HG03097 (cell line): ENCODE measurements at regions not wholly inside any gene's neighbourhood (a gene's known extent, or its start where the extent isn't known, plus 50 kb on each side); places are given as distances from the start of the nearest gene placed in this dataset.

Experiments
- ATAC-seq: cut with Tn5 transposase; IDR thresholded peaks from one replicate; pipeline ENCODE4 v1.9.1; 2021; ENCODE audit not compliant: unreplicated experiment, low FRiP score

DNA sequence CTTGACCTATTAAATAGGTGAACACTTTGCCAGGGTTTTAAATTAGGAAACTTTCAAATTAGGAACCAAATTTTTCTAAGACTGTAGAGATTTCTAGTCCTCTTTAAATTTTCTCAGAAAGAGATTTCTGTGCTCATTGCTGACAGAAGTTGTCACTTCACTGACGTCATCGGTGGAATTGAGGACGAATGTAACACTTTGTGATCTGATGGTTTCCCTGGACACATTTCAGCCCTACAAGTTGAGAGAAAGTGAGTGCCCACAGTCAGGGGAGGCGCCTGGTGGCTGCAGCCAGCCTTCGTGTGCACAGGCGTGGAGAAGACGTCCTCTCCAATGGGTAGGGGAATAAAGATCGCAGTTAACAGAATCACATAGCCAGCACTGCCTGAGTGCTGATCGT, 396.5 kb upstream of the TSHZ3 start:
- ATAC-seq: no peak

DNA sequence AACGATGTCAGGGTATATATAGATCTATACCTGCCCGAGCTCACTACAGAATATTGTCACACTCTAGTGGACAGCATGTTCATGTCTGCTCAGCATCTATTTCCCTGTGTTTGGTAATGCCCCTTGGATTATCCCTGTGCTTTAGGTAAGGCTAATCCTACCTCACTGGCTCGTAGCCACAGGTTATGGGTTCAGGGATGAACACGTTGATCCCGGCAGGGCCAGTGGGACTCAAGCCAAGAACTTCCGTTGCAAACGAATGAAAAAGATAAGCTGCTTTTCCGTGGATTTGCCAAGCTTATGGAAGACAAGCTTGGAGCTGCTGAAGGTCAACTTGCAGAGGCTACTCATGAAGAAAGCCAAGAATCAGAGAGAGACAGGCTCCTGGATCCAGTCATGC, 400.0 kb upstream of the TSHZ3 start:
- ATAC-seq: no peak

DNA sequence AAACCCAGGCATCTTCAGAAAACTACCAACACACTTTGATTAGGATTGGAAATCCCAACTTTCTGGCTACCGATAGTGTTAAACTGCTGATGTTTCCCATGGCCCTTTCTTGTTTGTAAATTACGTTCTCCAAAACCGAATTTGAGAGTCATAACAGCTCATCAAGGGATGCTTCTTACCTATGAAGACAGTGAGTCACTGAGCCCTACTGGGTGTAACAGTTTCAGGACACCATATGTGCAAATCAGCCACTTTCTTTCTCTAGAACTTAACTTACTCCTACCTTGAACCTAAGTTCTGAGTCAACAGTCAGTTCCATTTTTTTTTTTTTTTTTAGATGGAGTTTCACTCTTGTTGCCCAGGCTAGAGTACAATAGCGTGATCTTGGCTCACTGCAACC, 410.1 kb upstream of the TSHZ3 start:
- ATAC-seq: no peak

DNA sequence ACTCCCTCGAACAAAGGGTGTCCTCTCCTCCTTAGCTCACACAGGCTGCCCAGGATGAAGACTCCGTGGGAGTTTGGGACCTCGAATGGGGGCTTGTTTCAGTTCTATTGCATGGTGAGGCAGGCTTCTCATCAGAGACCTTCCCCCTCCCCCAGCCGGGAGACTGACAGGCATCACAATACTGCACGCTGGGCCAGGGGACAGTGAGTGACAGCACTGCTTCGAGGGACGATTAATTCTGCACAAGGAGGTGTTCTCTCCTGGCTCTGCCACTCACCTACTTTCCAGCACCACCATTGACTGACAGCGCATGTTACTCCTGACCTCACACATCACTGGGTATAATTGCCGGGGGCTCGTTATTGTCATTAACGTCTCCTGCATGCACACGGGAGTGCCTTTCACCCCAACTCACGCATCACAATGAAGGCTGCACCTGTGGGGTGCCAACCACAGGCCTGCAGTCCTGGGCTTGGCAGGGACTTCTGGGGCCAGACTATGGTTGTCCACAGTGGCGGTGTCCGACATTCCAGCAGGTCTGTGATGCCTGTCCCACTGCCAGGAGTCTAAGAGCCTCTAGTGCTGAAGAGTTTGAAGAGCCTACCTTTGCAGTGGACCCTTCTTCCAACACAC, 412.2 kb upstream of the TSHZ3 start:
- no peak for ATAC-seq

DNA sequence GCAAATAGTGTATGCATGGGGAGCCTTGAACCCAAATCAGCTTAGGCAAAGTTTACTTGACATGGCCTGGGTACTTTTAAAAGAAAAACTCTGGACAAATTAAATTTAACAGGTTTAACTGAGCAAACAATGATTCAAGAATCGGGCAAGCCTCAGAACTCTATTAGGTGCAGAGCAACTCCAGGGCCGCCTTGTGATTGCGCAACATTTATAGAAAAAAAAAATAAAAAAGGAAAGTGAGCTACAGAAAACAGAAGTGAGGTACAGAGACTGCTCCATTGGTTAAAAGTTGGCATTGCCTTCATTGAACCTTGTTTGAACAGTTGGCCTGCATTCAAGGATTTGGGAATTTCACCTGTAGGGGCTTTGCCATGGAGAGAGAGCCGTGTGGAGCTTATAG, 421.0 kb upstream of the TSHZ3 start:
- ATAC-seq: no peak

DNA sequence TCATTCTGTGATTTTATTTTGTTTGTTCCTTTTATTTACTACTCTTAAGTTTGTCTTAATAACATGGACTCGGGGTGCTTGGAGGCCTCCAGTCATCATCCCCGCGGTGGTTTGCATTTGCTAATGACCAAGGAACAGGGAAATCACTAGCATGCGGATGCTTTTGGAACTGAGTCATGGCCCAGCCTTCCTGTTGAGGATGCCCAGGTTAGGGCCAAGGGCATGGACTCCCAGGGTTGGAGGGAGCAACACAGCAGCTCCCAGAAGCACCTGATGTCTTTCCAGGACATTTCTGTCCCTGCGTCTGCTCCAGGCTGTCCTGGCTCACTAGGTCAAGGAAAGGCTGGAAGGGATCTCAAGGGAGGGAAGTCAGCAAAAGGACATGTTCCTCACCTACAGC, 423.7 kb upstream of the TSHZ3 start:
- ATAC-seq: no peak

DNA sequence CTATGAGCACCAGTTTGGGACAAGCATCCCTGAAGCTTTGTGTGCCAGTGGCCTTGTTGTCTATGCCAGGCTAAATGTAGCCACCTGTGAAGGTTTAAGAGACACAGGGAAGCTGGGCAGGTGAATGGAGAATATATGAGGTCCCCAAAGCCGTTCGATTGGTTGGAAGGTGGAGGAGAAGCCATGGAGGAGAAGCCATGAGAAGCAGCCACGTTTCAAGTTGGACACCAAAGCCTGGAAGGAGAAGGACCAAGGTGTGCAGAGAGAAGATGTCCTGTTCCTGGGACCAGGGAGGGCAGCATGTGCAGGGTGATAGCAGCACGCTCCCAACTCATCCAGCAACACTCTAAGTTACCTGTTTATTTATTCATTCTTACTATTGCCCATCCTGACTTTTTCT, 432.3 kb upstream of the TSHZ3 start:
- no peak for ATAC-seq

DNA sequence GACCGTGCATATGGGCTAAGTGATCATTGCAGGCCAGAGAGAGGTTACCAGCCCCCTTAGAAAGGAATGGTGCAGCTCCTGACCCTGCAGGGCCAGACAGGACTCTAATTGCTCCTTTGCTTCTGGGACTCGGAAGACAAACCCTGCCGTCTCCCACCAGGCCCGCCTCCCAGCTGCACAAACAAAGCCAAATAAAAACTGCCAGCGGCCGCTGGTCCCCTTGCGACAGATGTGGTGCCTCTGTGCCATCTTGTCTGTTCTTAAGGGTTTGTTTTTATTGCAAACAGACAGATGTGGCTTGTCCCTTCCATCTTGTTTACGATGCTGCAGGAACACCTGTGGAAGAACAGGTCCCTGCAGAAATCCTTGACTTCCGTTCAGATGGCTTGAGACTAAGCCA, 434.4 kb upstream of the TSHZ3 start:
- no peak for ATAC-seq

DNA sequence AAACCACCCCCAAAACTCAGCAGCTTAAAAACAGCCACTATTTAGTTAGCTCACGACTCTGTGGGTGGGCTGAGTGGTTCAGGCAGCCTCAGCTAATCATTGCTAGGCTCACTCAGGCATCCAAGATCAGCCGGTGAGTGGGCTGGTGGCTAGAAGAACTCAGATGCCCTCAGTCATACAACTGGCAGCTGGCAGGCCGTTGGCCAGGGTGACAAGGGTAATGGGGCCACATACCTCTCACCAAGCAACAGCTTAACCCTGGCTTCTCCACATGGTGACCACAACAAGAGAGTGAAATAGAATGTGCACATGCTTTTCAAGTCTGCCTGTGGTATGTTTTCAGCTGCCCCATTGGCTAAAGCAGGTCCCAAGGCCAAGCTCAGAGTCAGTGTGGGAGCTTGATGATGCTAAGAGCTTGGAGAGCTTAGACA, 435.4 kb upstream of the TSHZ3 start:
- ATAC-seq: no peak

DNA sequence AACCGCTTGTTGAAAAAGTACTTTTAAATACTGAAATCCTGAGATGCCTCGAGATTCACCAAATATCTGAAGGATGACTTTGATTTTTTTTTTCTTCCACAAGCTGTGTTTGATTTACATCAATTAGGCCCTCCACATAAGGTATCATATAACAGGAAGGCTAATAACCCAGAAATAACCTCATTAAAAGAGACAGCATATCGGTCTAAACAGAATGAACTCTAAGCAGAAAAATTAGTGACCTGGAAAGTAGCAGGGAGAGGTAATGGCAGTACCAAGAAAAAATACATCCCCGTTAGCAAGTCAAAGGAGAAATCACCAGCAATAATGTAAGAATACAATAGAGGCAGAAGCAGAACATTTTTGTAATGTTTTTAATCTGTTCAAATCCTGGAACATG, 452.4 kb upstream of the TSHZ3 start:
- ATAC-seq: no peak

DNA sequence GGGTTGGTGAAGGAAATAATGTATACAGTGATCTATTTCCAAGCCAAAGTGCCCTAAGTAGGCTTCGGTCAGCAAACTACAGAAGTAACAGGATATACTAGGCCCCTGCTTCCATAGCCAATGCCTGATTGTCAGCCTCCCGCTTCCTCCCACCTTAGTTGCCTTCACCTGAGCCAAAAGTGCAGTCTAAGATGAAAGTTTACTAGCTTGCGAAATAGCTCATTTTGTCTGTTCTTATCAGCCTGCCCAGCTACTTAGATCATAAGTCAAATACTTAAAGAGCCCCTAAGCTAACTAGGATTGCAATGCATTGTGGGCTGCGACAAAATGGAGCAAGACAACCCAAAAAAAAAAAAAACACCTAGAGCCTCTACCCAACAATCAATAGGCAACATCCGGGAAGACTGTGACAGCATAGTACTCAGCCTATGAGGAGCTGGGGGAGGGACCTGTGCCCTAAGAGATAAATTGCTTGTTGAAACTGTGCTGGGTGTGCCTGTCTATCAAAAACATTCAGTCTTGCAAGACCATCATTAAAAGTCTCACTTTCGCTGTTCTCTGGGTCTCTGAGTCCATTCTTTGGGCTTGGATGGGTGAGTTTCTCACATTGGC, 454.7 kb upstream of the TSHZ3 start:
- ATAC-seq: no peak

DNA sequence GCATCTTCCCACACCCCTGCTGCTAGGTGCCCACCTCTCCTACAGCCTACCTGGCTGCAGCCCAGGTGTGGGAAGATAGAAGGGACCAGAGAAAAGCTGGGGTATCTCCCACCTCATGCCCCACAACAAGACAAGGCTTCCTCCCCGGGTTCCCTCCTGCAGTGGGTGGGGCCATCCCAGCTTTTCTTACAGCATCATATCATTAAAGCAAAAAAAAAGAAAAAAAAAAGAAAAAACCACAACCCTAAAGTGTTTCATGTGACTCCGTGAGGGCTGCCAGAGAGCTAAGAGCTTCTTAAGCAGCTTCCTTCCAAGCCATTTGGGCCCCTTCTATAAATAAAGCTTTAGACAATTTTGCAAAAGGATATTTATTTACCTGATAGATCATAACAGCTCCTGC, 455.4 kb upstream of the TSHZ3 start:
- ATAC-seq: no peak

DNA sequence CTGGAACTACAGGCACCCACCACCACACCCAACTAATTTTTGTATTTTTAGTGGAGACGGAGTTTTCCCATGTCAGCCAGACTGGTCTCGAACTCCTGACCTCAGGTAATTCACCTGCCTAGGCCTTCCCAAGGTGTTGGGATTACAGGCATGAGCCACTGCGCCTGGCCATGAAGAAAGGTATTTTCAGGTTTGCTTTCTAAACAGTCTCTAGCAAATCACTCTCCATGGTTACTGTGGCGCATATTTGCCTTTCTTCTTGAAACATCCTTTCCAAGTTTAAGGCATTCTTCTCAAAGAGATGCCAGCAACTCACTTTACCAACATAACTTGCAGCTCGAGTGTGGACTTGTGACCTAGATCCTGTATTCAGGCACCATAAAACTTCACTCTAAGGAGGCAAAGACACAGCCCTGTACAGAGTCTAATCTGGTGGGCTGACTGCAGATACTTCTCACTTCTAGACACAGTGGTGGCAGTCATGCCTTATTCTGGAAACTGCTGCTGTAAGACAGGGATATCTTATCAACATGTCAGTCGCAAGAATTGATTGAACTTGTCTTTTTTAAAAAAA, 461.4 kb upstream of the TSHZ3 start:
- no peak for ATAC-seq

DNA sequence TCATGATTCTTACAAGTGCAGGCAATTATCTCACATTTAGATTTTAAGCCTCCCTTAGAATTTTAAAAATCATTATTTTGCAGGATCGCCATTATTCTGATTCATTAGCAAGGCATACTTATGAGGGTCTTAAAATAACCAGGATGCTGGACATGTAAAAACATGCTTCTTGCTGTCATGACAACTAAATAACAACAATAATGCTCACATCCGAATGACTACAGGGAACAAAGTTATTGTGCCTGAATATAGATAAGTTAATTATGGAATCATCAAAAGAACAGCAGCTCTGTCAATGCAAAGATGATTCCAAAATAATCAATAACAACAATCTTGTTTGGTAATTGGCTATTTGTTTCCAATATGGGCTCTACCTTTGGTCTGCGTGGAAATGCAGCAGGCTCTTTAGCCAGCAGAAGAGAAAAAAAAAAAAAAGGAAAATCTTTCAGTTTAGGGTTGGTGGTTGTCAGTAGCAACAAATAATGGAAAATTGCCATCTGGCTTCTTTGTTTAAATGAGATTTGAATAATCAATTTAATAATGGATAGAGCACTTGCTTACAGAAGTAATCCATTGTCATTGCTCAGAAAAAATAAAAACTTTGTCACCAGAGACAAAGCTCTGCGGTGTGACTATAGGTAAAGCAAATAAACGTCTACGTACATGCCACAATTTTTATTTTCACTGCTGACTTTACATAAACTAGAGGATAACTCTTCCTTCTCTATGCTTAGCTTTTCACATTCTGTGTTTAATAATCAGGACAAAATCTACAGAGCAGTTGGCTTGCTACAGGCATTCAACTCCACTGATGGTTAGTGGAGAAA, 468.9 kb upstream of the TSHZ3 start:
- ATAC-seq: no peak

DNA sequence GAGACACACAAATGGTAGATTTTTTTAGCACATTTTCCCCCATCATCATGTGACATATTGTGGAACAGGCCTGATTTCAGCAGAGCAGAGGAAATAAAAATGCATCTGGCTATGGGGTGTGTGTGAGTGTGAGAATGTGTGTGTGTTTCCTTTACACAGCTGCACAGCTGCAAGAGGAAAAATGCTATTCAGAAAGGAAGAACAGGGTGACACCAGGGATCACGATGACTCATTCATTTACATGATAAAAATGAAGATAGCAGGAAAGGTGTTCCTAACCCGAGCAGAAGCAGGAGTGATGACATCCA, 469.5 kb upstream of the TSHZ3 start:
- ATAC-seq: no peak

DNA sequence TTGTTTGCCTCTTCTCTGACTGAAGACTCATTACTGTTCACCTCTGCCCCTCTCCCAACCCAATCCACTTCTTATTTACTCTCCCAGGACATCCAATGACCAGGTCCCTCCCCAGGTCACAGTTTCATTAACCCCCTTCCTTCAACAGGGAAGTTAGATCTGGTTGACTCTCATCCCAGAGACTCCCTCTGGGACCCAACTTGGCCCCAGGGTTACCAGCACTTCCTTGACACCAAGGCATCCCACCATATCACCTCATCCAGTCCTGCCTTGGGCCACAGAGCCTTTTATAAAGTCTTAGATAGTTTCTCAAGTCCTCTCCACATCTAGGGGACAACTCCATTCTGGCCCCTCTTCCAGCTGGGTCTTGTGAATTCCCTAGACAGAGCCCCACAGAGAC, 470.6 kb upstream of the TSHZ3 start:
- no peak for ATAC-seq

DNA sequence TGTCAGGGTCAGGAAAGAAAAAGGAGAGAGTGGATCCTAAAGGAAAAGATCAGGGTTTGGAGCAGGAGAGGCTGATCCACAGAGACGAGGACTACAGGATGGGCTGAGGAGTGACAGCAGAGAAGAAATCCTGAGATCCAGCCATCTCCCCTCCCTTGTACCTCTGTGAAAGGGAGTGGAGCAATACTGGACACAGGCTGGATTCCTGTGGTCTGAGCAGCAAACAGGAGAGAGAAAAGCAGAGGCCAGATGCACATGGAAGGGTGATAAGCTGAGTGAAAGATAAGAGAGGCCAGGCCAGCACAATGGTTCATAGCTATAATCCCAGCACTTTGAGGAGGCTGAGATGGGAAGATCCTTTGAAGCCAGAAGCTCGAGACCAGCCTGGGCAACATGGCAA, 472.1 kb upstream of the TSHZ3 start:
- ATAC-seq: no peak

DNA sequence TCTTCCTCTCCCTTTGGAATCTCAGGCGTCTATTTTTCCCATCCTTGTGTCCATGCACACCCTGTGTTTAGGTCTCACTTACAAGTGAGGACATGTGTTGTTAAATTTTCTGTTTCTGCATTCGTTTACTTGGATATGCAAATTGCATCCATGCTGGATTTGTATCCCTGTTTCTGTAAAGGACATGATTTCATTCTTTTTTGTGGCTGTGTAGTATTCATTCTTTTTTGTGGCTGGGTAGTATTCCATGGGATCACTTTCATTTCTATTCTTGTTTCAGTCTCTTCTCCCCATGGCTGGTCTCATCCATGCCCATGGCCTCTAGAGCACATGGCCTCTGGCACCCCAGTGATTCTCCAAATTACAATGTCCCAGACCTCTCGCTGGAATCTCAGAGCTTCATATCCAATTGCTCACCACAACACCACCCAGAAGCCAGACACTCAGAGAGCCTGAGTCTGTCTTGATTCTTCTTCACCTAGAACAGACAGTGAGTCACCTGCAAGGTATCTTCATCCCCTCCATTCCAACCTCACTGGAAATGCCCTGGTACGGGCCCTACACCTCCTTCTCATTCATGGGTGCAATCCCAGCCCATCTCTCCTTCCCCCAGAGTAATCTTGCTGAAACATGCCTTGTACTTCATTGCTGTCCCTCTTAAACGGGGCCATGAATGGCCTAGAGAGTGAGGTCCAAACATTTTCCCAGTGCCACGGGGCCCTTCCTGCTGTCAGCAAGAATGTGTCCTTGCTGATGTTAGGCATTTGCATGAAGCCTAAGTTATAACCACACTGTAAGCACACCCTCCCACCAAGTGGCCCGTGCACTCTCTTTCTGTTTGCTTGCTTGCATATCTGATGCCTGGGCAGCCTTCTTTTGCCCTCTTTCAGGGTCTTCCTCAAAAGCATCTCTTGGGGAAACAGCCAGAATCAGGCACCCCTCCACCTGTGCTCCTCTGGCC, 476.2 kb upstream of the TSHZ3 start:
- ATAC-seq: no peak

DNA sequence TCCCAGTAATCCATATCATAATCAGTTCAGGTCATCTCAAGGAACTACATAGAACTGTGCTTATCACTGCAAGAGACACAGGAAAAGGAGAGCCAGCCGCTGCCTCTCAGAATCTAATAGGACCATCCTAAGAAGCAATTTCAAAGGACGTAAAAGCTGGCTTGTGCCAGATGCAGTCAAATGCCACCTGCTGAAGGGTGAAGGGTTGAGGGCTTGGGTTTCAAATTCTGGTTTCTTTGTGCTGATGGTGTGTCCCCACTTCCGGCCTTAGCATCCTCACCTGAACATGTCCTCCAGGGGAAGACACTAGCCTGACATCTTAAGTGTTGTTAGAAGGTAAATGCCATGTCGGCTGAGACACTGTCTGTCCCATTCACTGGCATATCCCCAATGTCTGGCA, 477.1 kb upstream of the TSHZ3 start:
- ATAC-seq: no peak

DNA sequence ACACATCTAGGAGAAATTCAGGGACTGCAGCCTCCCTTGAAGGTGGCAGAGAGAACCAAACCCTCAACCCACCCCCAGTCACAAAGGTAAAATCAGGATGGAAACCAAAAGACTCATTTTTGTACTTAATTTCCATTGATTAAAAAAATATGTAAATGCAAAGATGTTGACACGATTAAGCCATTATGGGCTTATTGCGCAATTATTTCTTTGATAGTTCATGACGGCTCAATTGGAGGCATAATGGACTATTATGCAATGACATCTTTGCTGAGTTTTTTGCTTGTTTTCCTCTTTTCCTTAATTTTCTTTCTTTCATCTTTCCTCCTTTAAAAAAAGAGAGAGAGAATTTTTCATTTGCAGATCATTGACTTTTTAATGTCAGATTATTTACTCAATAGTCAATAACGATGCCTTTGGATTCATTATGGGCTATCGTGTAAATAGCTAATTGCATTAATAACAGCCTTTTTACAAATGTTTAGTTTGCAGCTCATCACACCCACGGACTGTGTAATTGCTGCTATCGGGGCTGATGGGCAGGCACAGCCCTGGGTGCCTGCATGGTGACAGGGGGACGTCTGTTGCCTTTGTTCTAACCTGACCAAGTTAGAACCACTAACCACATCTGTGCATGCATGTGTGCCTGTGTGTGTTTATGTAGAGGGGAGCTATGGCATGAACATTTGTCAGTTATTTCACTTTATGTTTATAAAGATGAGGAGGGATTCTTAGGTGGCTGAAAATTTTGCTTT, 482.4 kb upstream of the TSHZ3 start:
- no peak for ATAC-seq
